Brain microvascular endothelial cell (primary cell): ENCODE measurements at regions not wholly inside any gene's neighbourhood (a gene's known extent, or its start where the extent isn't known, plus 50 kb on each side); places are given as distances from the start of the nearest gene placed in this dataset.

ENCODE experiments used
- DNase-seq: peaks from one replicate; pipeline ENCODE4 v3.0.0-alpha.2; 2020
- H3K27ac ChIP-seq: fragments of 250-450 bp; sonication (Bioruptor Pico); 2 replicates; pipeline ENCODE4 v1.5.1; 2020; ENCODE audit warnings: mild to moderate bottlenecking, moderate library complexity
- H3K27me3 ChIP-seq: fragments of 250-450 bp; sonication (Bioruptor Pico); replicated peaks from 2 replicates; pipeline ENCODE4 v1.5.1; 2020; ENCODE audit warnings: mild to moderate bottlenecking
- H3K36me3 ChIP-seq: fragments of 250-450 bp; sonication (Bioruptor Pico); replicated peaks from 2 replicates; pipeline ENCODE4 v1.5.1; 2020; ENCODE audit warnings: mild to moderate bottlenecking
- H3K4me3 ChIP-seq: 2 replicates; pipeline ENCODE4 v1.5.1; 2011; ENCODE audit warnings: low read depth, mild to moderate bottlenecking, control low read depth, low read length, moderate library complexity
- in situ Hi-C: cut with HindIII; loops from 2 replicates; pipeline ENCODE4 v1.10.0; 2017; ENCODE audit warnings: low sequenced_read_pairs, low pct_ligation_motif_present
- TF ChIP-seq, protein P1 (sequence below): IDR thresholded peaks from 2 replicates; pipeline ENCODE4 v1.5.1; 2011; ENCODE audit warnings: low read depth, mild to moderate bottlenecking, moderate library complexity, low read length, control low read depth, inconsistent platforms; ENCODE audit errors: missing control alignments

DNA sequence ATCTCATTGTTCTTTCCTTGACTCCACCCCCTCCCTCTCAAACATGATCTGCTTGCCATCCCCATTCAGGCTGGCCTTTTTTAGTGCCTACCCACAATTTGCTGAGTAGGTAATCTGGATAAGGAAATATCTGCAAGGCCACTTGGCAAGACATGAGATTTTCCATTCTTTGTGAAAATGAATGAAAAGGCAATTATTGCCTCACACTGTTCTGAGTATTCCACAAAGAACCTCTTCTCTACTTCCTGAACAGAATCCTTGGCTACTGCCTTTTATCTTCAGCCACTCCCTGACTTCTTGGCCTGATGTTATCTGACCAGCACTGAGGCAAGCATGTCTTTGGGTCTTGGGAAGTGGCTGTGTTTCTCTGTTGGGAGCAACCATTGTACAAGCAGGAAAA lies 263.2 kb upstream of the ATP2B1 start:
- H3K36me3 ChIP-seq: no peaks in the 10 kb centered on the region
- in situ Hi-C loops: no loop called here
- H3K27me3 ChIP-seq: no peaks in the 10 kb centered on the region
- H3K27ac ChIP-seq: no peak overlapping the region
- DNase-seq: no peak
- H3K4me3 ChIP-seq: no peak overlapping the region
- TF ChIP-seq, protein P1, sequence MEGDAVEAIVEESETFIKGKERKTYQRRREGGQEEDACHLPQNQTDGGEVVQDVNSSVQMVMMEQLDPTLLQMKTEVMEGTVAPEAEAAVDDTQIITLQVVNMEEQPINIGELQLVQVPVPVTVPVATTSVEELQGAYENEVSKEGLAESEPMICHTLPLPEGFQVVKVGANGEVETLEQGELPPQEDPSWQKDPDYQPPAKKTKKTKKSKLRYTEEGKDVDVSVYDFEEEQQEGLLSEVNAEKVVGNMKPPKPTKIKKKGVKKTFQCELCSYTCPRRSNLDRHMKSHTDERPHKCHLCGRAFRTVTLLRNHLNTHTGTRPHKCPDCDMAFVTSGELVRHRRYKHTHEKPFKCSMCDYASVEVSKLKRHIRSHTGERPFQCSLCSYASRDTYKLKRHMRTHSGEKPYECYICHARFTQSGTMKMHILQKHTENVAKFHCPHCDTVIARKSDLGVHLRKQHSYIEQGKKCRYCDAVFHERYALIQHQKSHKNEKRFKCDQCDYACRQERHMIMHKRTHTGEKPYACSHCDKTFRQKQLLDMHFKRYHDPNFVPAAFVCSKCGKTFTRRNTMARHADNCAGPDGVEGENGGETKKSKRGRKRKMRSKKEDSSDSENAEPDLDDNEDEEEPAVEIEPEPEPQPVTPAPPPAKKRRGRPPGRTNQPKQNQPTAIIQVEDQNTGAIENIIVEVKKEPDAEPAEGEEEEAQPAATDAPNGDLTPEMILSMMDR: no peak

DNA sequence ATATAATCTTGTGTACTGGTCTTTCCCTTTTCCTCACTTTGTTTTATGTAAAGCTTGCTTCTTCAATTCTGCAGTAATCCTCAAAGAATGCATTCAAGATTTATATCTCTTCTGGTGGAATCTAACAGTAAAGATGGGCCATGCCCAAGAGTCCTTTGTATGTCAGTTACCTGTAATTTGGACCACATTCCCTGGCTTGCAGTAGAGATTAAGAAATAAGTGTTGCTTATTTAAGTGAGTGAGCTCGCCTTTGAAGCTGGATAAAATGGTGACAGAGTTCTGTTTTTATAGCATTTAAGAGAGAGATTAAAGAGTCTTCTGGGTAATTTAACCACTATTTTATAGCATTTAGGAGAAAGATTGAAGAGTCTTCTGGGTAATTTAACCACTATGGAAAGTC lies 262.1 kb upstream of the ATP2B1 start:
- TF ChIP-seq, protein P1: no peak
- no peaks in the 10 kb centered on the region for H3K27me3 ChIP-seq
- DNase-seq: no peak
- H3K4me3 ChIP-seq: no peak overlapping the region
- in situ Hi-C loops: no loop called here
- H3K36me3 ChIP-seq: no peaks in the 10 kb centered on the region
- no peak overlapping the region for H3K27ac ChIP-seq

DNA sequence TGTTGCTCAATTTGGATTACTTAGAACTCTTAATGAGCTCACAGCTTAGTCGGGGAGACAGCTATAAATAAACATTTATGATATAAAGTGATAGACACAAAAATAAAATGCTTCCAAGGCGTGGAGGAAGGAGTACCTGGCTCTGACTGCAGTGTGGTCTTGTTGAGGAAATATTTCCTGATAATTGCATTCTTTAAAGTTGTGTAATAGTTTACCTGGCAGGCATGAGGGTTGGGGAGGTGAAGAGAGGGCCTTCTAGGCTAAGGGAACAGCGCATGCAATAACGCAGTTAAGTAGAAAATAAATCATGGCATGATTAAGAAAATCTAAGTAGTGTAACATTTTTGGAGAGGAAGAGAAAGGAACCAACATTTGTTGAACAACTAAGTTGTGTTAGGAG lies 260.5 kb upstream of the ATP2B1 start:
- no peaks in the 10 kb centered on the region for H3K36me3 ChIP-seq
- DNase-seq: no peak

DNA sequence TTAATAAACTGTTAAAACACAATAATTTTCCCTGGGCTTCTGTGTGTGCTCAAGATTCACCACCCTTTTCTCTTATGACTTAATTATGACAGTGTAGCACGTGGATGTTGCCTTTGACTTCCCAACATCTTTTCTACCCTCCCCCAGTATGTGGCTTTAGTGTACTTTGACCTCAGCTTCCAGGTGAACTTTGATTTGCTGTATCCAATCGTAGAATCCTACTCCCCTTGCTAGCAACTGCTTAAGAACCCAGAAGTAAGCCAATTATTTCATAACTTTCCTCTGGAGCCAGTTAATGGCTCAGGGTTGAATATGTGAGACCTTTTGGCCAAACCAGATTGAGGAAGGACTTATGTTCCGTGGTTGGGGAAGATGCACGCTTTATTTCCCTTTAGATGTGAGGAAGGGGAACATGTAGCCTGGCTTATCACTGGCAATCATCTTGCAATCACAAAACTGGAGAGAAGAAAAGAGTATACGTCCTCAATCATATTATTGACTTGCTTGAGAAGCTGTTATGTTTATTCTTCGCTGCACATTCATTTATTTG lies 259.6 kb upstream of the ATP2B1 start:
- Histone ChIP-seq H3K36me3 (no peaks in the 10 kb centered on the region), H3K27me3 (no peaks in the 10 kb centered on the region), H3K4me3 (no peak overlapping the region), H3K27ac (no peak overlapping the region)
- TF ChIP-seq, protein P1: no peak
- DNase-seq: no peak
- in situ Hi-C loops: no loop called here

More for the DNA sequence above, 260.5 kb upstream of the ATP2B1 start:
- no peaks in the 10 kb centered on the region for H3K27me3 ChIP-seq
- no peak overlapping the region for H3K4me3 ChIP-seq
- in situ Hi-C loops: no loop called here
- TF ChIP-seq, protein P1: no peak
- no peak overlapping the region for H3K27ac ChIP-seq

DNA sequence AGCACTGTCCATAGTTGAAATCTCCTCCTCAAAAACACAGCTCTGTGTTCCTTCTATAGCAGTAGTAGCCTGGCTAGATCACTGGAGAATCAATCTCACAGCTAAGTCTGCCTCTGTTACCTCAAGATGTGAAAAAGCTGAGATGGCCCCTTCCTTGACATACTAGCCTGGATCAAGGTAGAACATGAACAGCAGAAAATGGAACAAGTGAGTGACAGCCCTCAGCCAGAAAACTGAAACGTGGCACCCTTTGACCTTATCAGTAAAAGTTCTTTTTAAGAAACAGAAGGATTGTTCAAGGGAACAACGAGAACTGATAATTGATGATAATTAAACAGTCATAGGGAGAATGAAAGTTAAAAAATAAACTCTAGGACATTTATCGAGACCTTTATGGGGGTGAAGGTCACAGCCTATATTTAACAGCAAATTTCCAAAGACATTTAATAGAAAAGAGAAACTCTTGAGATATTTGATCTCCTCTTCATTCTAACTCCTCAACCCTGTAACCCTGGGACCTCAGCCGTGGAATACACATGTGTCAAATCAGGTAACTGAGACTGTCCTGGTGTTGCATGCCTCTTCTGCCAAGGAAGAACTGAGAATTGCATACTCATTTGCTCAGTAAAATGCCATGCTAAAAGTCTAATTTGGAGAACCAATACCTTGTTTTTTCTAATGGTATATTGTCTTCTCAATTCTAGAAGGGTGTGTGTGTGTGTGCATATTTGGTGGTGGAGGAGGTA lies 258.0 kb upstream of the ATP2B1 start:
- Histone ChIP-seq H3K27ac (no peak overlapping the region), H3K4me3 (no peak overlapping the region), H3K36me3 (no peaks in the 10 kb centered on the region), H3K27me3 (no peaks in the 10 kb centered on the region)
- DNase-seq: no peak
- TF ChIP-seq, protein P1: no peak
- in situ Hi-C loops: no loop called here

DNA sequence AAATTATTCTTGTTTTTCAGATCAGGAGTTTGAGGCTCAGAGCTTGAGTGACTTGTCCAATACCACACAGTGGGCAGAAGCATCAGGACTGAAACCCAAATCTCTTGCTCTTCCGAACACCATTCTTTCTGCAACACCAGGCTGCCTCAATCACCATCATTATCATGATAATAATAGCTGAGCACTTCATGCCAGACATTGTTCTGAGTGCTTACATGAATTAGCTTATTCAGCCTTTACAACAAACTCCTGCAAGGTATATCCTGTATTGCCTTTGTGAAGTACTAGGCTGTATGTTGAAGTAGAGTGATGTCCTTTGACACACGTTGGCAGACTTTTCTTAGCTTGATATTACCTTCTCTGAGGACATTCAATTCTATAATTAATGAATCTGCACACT lies 257.4 kb upstream of the ATP2B1 start:
- Histone ChIP-seq H3K4me3 (no peak overlapping the region), H3K27me3 (no peaks in the 10 kb centered on the region), H3K36me3 (no peaks in the 10 kb centered on the region), H3K27ac (no peak overlapping the region)
- in situ Hi-C loops: no loop called here
- no peak for DNase-seq
- TF ChIP-seq, protein P1: no peak
